Thyroid gland (tissue), 4 donors: ENCODE measurements at regions not wholly inside any gene's neighbourhood (a gene's known extent, or its start where the extent isn't known, plus 50 kb on each side); places are given as distances from the start of the nearest gene placed in this dataset.

Experiments used
- POLR2A ChIP-seq, 2 donors: fragments of 450-650 bp; IDR thresholded peaks; one replicate each; pipeline ENCODE4 v1.6.1; 2017; ENCODE audit warnings: antibody characterized with exemption in 2 of 2, mild to moderate bottlenecking in 2 of 2, moderate library complexity in 1 of 2
- TF ChIP-seq, protein P1 (sequence below), 6 experiments: fragments of 200-600 bp in 3 of 6; fragments of 450-650 bp in 3 of 6; sonication (generic) in 3 of 6; IDR thresholded peaks; one replicate each; pipeline ENCODE4 v1.5.1; 2016 to 2019; ENCODE audit warnings: antibody characterized with exemption in 6 of 6, mild to moderate bottlenecking in 2 of 6, inconsistent platforms in 1 of 6, moderate library complexity in 1 of 6

DNA sequence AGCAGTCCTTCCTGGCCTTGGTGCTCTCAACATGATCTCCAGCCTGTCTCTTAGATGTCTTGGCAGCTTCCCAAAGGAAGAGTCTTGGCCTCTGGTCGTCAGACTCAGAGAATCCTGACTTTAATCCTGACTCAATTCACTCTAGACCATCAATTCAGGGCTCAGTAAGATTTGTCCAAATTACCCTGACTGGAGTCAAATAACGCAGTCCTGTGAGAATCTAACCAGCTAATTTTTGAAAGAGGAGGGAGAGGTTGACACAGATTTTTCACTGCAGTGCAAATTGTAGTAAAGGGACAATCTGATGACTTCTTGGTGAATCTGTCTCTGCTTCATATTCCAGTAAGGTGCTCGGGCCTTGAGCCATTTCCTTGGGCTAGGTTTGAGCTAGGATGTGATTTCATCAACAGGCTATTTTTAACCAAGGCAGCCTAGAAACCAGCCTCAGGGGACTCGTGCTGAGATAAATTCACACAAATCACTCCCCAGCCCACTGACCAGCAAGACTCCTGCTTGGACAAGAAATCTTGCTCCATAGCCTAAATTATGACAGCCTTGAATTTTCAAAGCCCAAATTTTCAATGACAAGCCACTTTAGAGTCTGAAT is 257.4 kb downstream of the ENC1 start:
- no peak for TF ChIP-seq POLR2A (IDR thresholded peaks at IDR 0.05)
- TF ChIP-seq, protein P1, sequence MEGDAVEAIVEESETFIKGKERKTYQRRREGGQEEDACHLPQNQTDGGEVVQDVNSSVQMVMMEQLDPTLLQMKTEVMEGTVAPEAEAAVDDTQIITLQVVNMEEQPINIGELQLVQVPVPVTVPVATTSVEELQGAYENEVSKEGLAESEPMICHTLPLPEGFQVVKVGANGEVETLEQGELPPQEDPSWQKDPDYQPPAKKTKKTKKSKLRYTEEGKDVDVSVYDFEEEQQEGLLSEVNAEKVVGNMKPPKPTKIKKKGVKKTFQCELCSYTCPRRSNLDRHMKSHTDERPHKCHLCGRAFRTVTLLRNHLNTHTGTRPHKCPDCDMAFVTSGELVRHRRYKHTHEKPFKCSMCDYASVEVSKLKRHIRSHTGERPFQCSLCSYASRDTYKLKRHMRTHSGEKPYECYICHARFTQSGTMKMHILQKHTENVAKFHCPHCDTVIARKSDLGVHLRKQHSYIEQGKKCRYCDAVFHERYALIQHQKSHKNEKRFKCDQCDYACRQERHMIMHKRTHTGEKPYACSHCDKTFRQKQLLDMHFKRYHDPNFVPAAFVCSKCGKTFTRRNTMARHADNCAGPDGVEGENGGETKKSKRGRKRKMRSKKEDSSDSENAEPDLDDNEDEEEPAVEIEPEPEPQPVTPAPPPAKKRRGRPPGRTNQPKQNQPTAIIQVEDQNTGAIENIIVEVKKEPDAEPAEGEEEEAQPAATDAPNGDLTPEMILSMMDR (IDR thresholded peaks at IDR 0.05), result no peak
